HL-60 (cell line): ENCODE measurements at regions not wholly inside any gene's neighbourhood (a gene's known extent, or its start where the extent isn't known, plus 50 kb on each side); places are given as distances from the start of the nearest gene placed in this dataset.

Experiments used
- POLR2AphosphoS5 ChIP-seq: IDR thresholded peaks from 2 replicates; pipeline ENCODE4 v1.6.1; 2012; ENCODE audit warnings: low read depth
- TF ChIP-seq, protein P1 (sequence below): IDR thresholded peaks from one replicate; pipeline ENCODE4 v1.5.1; 2011; ENCODE audit warnings: low read length, control low read depth, inconsistent platforms; ENCODE audit not compliant: insufficient read depth
- TF ChIP-seq, protein P2 (sequence below): IDR thresholded peaks from 2 replicates; pipeline ENCODE4 v1.6.1; 2012; ENCODE audit warnings: low read depth; ENCODE audit not compliant: insufficient replicate concordance

DNA sequence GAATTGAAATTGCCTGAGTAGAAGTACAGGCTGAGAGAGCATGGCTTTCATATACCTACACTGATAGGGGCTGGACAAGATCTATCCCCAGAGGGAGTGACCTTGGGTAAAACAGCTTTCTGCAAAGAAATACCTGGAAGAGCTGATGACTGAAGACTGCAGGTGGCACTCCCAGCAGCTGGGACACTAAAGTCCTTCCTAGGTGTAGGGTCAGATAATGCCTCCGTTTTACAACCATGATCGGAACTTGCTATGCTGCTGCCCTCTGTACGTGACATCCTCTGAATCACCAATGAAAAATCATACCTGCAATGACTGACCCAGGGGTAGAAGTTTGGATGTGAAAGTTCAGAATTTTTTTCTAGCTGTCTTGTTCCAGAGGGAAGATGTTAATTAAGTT is 107.2 kb upstream of the WDR1 start:
- no peak for TF ChIP-seq POLR2AphosphoS5
- TF ChIP-seq, protein P1, sequence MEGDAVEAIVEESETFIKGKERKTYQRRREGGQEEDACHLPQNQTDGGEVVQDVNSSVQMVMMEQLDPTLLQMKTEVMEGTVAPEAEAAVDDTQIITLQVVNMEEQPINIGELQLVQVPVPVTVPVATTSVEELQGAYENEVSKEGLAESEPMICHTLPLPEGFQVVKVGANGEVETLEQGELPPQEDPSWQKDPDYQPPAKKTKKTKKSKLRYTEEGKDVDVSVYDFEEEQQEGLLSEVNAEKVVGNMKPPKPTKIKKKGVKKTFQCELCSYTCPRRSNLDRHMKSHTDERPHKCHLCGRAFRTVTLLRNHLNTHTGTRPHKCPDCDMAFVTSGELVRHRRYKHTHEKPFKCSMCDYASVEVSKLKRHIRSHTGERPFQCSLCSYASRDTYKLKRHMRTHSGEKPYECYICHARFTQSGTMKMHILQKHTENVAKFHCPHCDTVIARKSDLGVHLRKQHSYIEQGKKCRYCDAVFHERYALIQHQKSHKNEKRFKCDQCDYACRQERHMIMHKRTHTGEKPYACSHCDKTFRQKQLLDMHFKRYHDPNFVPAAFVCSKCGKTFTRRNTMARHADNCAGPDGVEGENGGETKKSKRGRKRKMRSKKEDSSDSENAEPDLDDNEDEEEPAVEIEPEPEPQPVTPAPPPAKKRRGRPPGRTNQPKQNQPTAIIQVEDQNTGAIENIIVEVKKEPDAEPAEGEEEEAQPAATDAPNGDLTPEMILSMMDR = no peak
- TF ChIP-seq, protein P2, sequence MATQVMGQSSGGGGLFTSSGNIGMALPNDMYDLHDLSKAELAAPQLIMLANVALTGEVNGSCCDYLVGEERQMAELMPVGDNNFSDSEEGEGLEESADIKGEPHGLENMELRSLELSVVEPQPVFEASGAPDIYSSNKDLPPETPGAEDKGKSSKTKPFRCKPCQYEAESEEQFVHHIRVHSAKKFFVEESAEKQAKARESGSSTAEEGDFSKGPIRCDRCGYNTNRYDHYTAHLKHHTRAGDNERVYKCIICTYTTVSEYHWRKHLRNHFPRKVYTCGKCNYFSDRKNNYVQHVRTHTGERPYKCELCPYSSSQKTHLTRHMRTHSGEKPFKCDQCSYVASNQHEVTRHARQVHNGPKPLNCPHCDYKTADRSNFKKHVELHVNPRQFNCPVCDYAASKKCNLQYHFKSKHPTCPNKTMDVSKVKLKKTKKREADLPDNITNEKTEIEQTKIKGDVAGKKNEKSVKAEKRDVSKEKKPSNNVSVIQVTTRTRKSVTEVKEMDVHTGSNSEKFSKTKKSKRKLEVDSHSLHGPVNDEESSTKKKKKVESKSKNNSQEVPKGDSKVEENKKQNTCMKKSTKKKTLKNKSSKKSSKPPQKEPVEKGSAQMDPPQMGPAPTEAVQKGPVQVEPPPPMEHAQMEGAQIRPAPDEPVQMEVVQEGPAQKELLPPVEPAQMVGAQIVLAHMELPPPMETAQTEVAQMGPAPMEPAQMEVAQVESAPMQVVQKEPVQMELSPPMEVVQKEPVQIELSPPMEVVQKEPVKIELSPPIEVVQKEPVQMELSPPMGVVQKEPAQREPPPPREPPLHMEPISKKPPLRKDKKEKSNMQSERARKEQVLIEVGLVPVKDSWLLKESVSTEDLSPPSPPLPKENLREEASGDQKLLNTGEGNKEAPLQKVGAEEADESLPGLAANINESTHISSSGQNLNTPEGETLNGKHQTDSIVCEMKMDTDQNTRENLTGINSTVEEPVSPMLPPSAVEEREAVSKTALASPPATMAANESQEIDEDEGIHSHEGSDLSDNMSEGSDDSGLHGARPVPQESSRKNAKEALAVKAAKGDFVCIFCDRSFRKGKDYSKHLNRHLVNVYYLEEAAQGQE = no peak
